Rectal smooth muscle tissue (tissue), 1 donor: ENCODE measurements at regions not wholly inside any gene's neighbourhood (a gene's known extent, or its start where the extent isn't known, plus 50 kb on each side); places are given as distances from the start of the nearest gene placed in this dataset.
"Not testable (repeated sequence)": the region's sequence is repeated elsewhere in the genome, so short reads cannot be mapped to it uniquely, and the experiment has no call there.

ENCODE experiments used
- H3K27ac ChIP-seq: one replicate; pipeline ENCODE4 v1.7.0; 2013; ENCODE audit warnings: low read depth, low read length, inconsistent platforms
- H3K27me3 ChIP-seq: one replicate; pipeline ENCODE4 v1.7.0; 2013; ENCODE audit warnings: low read length; ENCODE audit not compliant: control insufficient read depth, insufficient read depth
- H3K36me3 ChIP-seq: one replicate; pipeline ENCODE4 v1.7.0; 2013; ENCODE audit warnings: low read length; ENCODE audit not compliant: control insufficient read depth, insufficient read depth
- H3K4me1 ChIP-seq: one replicate; pipeline ENCODE4 v1.7.0; 2013; ENCODE audit warnings: low read length; ENCODE audit not compliant: control insufficient read depth, insufficient read depth
- H3K4me3 ChIP-seq: one replicate; pipeline ENCODE4 v1.7.0; 2013; ENCODE audit warnings: low read length
- H3K9ac ChIP-seq: one replicate; pipeline ENCODE4 v1.7.0; 2013; ENCODE audit warnings: low read length

GRCh38 chr6:164967102-164967501 is 342.3 kb downstream of the C6orf118 start:
- no peak overlapping the region for H3K4me3 ChIP-seq
- no peaks in the 10 kb centered on the region for H3K4me1 ChIP-seq
- no peaks in the 10 kb centered on the region for H3K27me3 ChIP-seq
- H3K9ac ChIP-seq = no peak overlapping the region
- H3K27ac ChIP-seq = no peak overlapping the region
- H3K36me3 ChIP-seq = no peaks in the 10 kb centered on the region

DNA sequence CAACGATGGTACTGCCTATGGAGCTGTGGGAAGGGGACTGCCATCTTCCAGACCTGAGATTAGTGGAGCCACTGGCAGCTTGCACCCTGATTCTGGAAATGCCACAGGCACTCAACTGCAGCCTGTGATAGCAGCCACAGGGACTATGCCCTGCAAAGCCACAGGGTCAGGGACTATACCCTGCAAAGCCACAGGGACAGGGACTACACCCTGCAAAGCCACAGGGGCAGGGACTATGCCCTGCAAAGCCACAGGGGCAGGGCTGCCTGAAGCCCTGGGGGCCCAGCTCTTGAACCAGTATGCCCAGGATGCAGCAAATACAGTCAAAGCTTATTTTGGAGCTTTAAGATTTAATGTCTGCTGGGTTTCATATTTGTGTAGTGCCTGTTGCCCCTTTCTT is 346.6 kb downstream of the C6orf118 start:
- H3K4me1 ChIP-seq = no peaks in the 10 kb centered on the region
- no peak overlapping the region for H3K9ac ChIP-seq
- no peak overlapping the region for H3K27ac ChIP-seq
- H3K36me3 ChIP-seq = no peaks in the 10 kb centered on the region
- no peaks in the 10 kb centered on the region for H3K27me3 ChIP-seq
- no peak overlapping the region for H3K4me3 ChIP-seq

DNA sequence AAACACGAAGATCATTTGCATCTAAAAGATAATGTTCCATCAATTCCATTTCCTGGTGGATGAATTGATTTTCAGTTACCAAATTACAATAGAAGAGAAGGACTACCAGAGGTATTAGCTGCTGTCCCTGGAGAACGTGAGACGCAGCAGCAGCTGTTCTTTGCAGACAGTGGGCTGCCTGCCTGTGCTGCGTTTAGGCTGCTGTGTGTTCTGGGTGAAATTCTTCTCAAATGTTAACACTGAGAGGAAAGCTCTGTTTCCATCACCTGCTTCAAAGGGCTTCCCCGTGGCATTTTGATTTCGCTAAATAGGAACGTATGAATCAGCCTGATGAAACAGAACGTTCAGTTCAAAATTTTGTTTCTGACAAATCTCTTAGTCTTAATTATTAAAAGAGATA is 362.2 kb downstream of the C6orf118 start:
- no peak overlapping the region for H3K9ac ChIP-seq
- H3K4me1 ChIP-seq = no peaks in the 10 kb centered on the region
- no peak overlapping the region for H3K27ac ChIP-seq
- no peaks in the 10 kb centered on the region for H3K27me3 ChIP-seq
- no peak overlapping the region for H3K4me3 ChIP-seq
- H3K36me3 ChIP-seq = no peaks in the 10 kb centered on the region

DNA sequence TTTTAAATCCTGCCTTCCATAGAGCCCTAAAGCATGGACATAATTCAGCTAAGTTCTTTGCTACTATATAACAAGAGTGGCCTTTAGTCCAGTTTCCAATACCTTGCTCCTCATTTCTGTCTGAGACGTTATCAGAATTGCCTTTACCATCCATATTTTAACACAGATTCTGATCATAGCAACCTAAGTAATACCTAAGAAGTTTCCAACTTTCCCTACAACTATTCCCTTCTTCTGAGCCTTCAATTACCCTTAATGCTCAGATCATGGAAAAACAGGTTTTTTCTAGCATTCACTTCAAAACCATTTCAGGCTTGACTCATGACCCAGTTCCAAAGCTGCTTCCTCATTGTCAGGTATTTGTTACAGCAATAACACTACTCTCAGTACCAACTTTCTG is 367.1 kb downstream of the C6orf118 start:
- no peaks in the 10 kb centered on the region for H3K4me1 ChIP-seq
- no peaks in the 10 kb centered on the region for H3K36me3 ChIP-seq
- no peak overlapping the region for H3K9ac ChIP-seq
- H3K4me3 ChIP-seq = no peak overlapping the region
- no peak overlapping the region for H3K27ac ChIP-seq
- no peaks in the 10 kb centered on the region for H3K27me3 ChIP-seq

GRCh38 chr6:164933238-164933794 is 376.1 kb downstream of the C6orf118 start:
- H3K4me3 ChIP-seq, H3K4me1 ChIP-seq, H3K9ac ChIP-seq, H3K27me3 ChIP-seq, H3K27ac ChIP-seq, H3K36me3 ChIP-seq: not testable (repeated sequence)

- no peak overlapping the region for H3K4me3 ChIP-seq
- H3K27ac ChIP-seq = no peak overlapping the region
- no peaks in the 10 kb centered on the region for H3K36me3 ChIP-seq
- H3K27me3 ChIP-seq = no peaks in the 10 kb centered on the region
- no peak overlapping the region for H3K9ac ChIP-seq
- H3K4me1 ChIP-seq = no peaks in the 10 kb centered on the region
These were observed 379.9 kb downstream of the C6orf118 start for GRCh38 chr6:164929408-164929977.

DNA sequence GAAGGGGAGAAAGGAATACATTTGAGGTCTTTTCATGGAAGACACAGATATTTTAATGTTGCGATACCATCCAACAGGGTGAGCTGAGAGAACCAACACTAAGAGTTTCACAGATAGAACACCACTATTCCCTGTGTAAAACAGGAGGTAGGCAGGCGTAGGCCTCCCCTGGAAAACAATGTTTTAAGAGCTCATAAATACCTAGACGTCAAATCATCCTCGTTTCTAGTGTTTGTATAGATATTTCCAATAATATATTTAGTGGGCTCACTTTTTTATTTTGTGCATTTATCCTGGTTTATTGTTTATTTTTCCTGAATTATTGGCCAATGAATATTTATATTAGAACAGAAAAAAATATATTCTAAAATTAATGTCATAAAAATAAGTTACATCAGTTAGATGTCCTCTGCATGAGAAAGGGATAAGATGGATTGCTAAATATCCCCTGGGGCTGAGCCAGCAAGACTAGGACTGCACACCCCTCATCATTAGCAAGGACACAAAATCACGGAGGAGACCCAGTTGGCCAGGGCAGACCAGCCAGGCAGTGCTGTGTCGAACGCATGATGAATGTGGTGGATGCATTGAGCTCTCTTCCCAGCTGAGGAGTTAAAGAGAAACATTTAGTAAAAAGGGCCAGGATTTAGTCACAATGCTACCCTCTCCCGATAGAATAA is 380.5 kb downstream of the C6orf118 start:
- Histone ChIP-seq H3K9ac (no peak overlapping the region), H3K36me3 (no peaks in the 10 kb centered on the region), H3K27me3 (no peaks in the 10 kb centered on the region), H3K4me1 (no peaks in the 10 kb centered on the region), H3K27ac (no peak overlapping the region), H3K4me3 (no peak overlapping the region)

DNA sequence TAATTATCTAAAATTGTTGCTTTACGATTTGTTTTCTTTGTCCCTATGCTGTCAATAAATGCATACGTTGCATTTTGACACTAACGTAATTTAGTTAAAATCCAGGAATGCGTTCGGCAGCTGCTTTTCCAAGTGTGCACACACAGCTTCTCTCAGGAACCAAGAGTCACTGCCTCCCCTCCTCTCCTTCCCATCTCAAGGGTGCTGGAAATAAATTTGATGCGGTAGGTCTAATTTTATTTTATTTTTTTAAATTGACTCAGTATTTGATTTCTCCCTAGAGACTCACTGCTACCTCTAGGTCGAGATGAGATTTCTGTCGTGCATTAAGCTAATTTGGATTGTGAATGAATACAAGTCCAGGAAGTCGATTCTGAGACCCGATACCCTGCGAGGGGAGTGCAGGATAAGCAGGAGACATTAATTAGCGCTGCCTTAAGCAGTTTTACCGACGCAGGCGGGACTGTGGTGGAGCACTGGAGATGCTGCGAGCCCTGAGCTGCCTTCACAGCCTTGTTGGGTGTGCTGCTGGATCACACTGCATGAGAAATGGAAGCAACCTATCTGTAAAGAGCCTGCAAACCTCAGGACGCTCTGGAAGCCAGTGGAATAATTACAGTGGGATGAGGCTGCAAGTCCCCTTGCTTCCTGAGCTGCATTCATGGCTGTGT is 381.2 kb downstream of the C6orf118 start:
- Histone ChIP-seq H3K4me3 (no peak overlapping the region), H3K9ac (no peak overlapping the region), H3K27me3 (no peaks in the 10 kb centered on the region), H3K4me1 (no peaks in the 10 kb centered on the region), H3K27ac (no peak overlapping the region), H3K36me3 (no peaks in the 10 kb centered on the region)

GRCh38 chr6:164927288-164928056 is 381.9 kb downstream of the C6orf118 start:
- Histone ChIP-seq H3K4me3 (no peak overlapping the region), H3K27ac (no peak overlapping the region), H3K27me3 (no peaks in the 10 kb centered on the region), H3K9ac (no peak overlapping the region), H3K4me1 (no peaks in the 10 kb centered on the region), H3K36me3 (no peaks in the 10 kb centered on the region)

- H3K27me3 ChIP-seq = no peaks in the 10 kb centered on the region
- H3K4me3 ChIP-seq = no peak overlapping the region
- no peak overlapping the region for H3K9ac ChIP-seq
- H3K36me3 ChIP-seq = no peaks in the 10 kb centered on the region
- no peak overlapping the region for H3K27ac ChIP-seq
- no peaks in the 10 kb centered on the region for H3K4me1 ChIP-seq
These were observed 382.7 kb downstream of the C6orf118 start for GRCh38 chr6:164926686-164927085.

DNA sequence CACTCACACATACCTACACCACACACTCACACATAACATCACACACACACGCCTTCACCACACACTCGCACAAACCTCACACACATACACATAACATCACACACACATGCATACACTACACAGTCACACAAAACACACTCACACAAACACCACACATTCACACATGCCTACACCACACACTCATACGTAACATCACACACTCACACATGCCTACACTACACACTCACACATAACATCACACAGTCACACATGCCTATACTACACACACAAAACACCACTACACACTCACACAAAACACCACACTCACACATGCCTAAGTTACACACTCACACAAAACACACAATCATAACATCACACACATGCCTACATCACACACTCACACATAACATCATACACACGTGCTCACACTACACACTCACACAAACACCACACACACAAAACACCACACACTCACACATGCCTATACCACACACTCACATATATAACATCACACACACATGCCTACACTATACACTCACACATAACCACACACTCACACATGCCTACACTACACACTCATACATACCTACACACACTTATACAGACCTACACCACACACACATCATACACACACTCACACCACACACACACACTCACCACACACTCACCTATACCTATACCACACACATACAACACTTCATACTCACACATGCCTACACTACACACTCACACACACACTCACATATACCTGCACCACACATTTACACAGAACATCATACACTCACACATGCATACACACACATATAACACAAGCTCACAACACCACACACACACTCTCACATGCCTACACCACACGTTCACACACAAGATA is 383.5 kb downstream of the C6orf118 start:
- Histone ChIP-seq H3K36me3 (no peaks in the 10 kb centered on the region), H3K27ac (no peak overlapping the region)

More for the DNA sequence above, 383.5 kb downstream of the C6orf118 start:
- H3K4me1 ChIP-seq = no peaks in the 10 kb centered on the region
- H3K27me3 ChIP-seq = no peaks in the 10 kb centered on the region
- H3K9ac ChIP-seq = no peak overlapping the region
- no peak overlapping the region for H3K4me3 ChIP-seq
